22Rv1 (cell line): ENCODE measurements at regions not wholly inside any gene's neighbourhood (a gene's known extent, or its start where the extent isn't known, plus 50 kb on each side); places are given as distances from the start of the nearest gene placed in this dataset.

Source experiments
- CTCF ChIP-seq: fragments of 450-650 bp; IDR thresholded peaks from 2 replicates; pipeline ENCODE4 v1.5.1; 2017; ENCODE audit warnings: mild to moderate bottlenecking
- ZFX ChIP-seq: fragments of 450-650 bp; IDR thresholded peaks from 2 replicates; pipeline ENCODE4 v1.6.1; 2017; ENCODE audit warnings: antibody characterized with exemption, borderline replicate concordance

DNA sequence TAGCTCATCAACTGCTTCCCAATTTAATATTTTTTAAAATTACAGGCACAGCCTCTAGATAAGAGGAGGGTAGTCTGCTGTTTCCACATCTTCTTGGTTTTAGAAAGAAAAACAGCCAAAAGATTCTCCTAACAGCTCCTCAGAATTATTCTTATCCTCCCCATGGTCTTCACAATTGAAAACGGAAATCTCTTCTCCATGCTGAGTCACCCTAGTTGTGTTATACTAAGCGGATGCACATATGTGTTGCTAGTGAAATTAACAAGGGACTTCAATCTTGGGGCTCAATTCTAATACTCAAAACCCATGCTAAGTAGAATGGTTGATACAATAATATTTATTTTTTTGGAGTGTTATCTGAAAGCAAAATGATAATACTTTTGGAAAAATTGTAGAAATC lies 71.9 kb upstream of the NPY start:
- TF ChIP-seq CTCF: no peak
- no peak for TF ChIP-seq ZFX
